Neuronal stem cell (in vitro differentiated cells): ENCODE measurements at regions not wholly inside any gene's neighbourhood (a gene's known extent, or its start where the extent isn't known, plus 50 kb on each side); places are given as distances from the start of the nearest gene placed in this dataset.

Experiments
- DNase-seq: peaks from one replicate; pipeline ENCODE4 v3.0.0-alpha.2; 2013; ENCODE audit warnings: low spot score
- H2AFZ ChIP-seq: one replicate; pipeline ENCODE4 v1.6.1; 2013; ENCODE audit warnings: mild to moderate bottlenecking, low read length, inconsistent platforms
- H2AK5ac ChIP-seq: 2 replicates; pipeline ENCODE4 v1.6.1; 2013; ENCODE audit warnings: low read depth, mild to moderate bottlenecking, inconsistent platforms, low read length, moderate library complexity, mixed read lengths
- H2BK120ac ChIP-seq: 2 replicates; pipeline ENCODE4 v1.6.1; 2013; ENCODE audit warnings: low read depth, mild to moderate bottlenecking, inconsistent platforms, low read length, moderate library complexity, mixed read lengths
- H2BK12ac ChIP-seq: one replicate; pipeline ENCODE4 v1.6.1; 2013; ENCODE audit warnings: low read length, inconsistent platforms
- H2BK15ac ChIP-seq: 2 replicates; pipeline ENCODE4 v1.6.1; 2013; ENCODE audit warnings: mild to moderate bottlenecking, low read length, inconsistent platforms, mixed read lengths
- H2BK5ac ChIP-seq: one replicate; pipeline ENCODE4 v1.6.1; 2013; ENCODE audit warnings: inconsistent platforms, mild to moderate bottlenecking, low read length, moderate library complexity
- H3K14ac ChIP-seq: one replicate; pipeline ENCODE4 v1.6.1; 2013; ENCODE audit warnings: low read length, inconsistent platforms
- H3K18ac ChIP-seq: 2 replicates; pipeline ENCODE4 v1.6.1; 2013; ENCODE audit warnings: low read length, inconsistent platforms
- H3K23ac ChIP-seq: 2 replicates; pipeline ENCODE4 v1.6.1; 2013; ENCODE audit warnings: low read depth, mild to moderate bottlenecking, mixed read lengths, low read length, inconsistent platforms; ENCODE audit not compliant: poor library complexity
- H3K27ac ChIP-seq: replicated peaks from 3 replicates; pipeline ENCODE4 v1.5.1; 2013; ENCODE audit warnings: low read length, inconsistent platforms
- H3K27me3 ChIP-seq, 3 experiments: 2 replicates each; pipeline ENCODE4 v1.6.1; 2013; ENCODE audit warnings: low read length in 3 of 3, mild to moderate bottlenecking in 2 of 3, inconsistent platforms in 1 of 3, low read depth in 1 of 3, mixed read lengths in 1 of 3, moderate library complexity in 1 of 3; ENCODE audit not compliant: control insufficient read depth in 3 of 3, insufficient read depth in 3 of 3
- H3K36me3 ChIP-seq, 2 donors: replicated peaks in 1 of 2; 2 replicates each; pipeline ENCODE4 v1.6.1; 2013; ENCODE audit warnings: low read length in 2 of 2; ENCODE audit not compliant: control insufficient read depth in 2 of 2, insufficient read depth in 2 of 2
- H3K4ac ChIP-seq: 2 replicates; pipeline ENCODE4 v1.6.1; 2013; ENCODE audit warnings: inconsistent platforms, mild to moderate bottlenecking, low read length, moderate library complexity
- H3K4me1 ChIP-seq, 2 donors: 1 replicate in 1 of 2; 2 replicates in 1 of 2; pipeline ENCODE4 v1.6.1; 2013; ENCODE audit warnings: low read length in 2 of 2, low read depth in 1 of 2; ENCODE audit not compliant: control insufficient read depth in 2 of 2, insufficient read depth in 1 of 2
- H3K4me2 ChIP-seq: one replicate; pipeline ENCODE4 v1.6.1; 2013; ENCODE audit warnings: mild to moderate bottlenecking, low read length, inconsistent platforms; ENCODE audit not compliant: insufficient read depth, poor library complexity, severe bottlenecking
- H3K4me3 ChIP-seq, 2 donors: 2 replicates each; pipeline ENCODE4 v1.5.1; 2013; ENCODE audit warnings: low read length in 2 of 2, mild to moderate bottlenecking in 2 of 2, inconsistent platforms in 1 of 2, moderate library complexity in 1 of 2
- H3K79me1 ChIP-seq: one replicate; pipeline ENCODE4 v1.6.1; 2013; ENCODE audit warnings: low read depth, mild to moderate bottlenecking, inconsistent platforms, low read length, moderate library complexity
- H3K9ac ChIP-seq: one replicate; pipeline ENCODE4 v1.6.1; 2013; ENCODE audit warnings: mild to moderate bottlenecking, low read depth, low read length, inconsistent platforms; ENCODE audit not compliant: poor library complexity
- H3K9me3 ChIP-seq, 2 donors: replicated peaks in 1 of 2; 2 replicates each; pipeline versions ENCODE3 to v1.6.1; 2013; ENCODE audit warnings: low read length in 2 of 2, mild to moderate bottlenecking in 2 of 2, inconsistent platforms in 1 of 2, low read depth in 1 of 2, mixed read lengths in 1 of 2, moderate library complexity in 1 of 2; ENCODE audit not compliant: control insufficient read depth in 2 of 2, insufficient read depth in 1 of 2
- H4K8ac ChIP-seq: one replicate; pipeline ENCODE4 v1.6.1; 2013; ENCODE audit warnings: low read depth, mild to moderate bottlenecking, inconsistent platforms, low read length, moderate library complexity
- H4K91ac ChIP-seq: one replicate; pipeline ENCODE4 v1.6.1; 2013; ENCODE audit warnings: low read length, low read depth, mild to moderate bottlenecking, inconsistent platforms; ENCODE audit not compliant: poor library complexity
- WGBS, 2 donors: extraction: QIAGEN DNeasy Blood & Tissue Kit; methylation state at CpG; one replicate each; pipeline ENCODE4 v1.1.7; 2013; ENCODE audit warnings: missing lambda C conversion rate in 2 of 2, mixed read lengths in 1 of 2; ENCODE audit not compliant: insufficient read length in 2 of 2, insufficient replicate concordance in 1 of 2; ENCODE audit errors: extremely low coverage in 2 of 2; 5-methylcytosine and 5-hydroxymethylcytosine counted together

GRCh38 chr7:119438315-119438714, 834.7 kb upstream of the KCND2 start:
- Histone ChIP-seq H3K23ac (no peak overlapping the region), H2BK15ac (no peak overlapping the region), H2BK12ac (no peak overlapping the region), H3K4me3 (no peak overlapping the region), H3K18ac (no peak overlapping the region), H3K14ac (no peak overlapping the region), H3K4me1 (no peaks in the 10 kb centered on the region), H2AFZ (no peak overlapping the region), H4K8ac (no peak overlapping the region), H3K79me1 (no peaks in the 10 kb centered on the region), H2BK5ac (no peak overlapping the region), H3K9me3 (peaks cover 0 to 2% of the 10 kb centered on the region in 2 donors), H3K9ac (no peak overlapping the region), H2AK5ac (no peak overlapping the region), H3K4me2 (no peak overlapping the region), H2BK120ac (no peak overlapping the region), H4K91ac (no peak overlapping the region), H3K36me3 (no peaks in the 10 kb centered on the region), H3K4ac (no peak overlapping the region), H3K27ac (no peak overlapping the region), H3K27me3 (no peaks in the 10 kb centered on the region)
- no peak for DNase-seq
- WGBS, 2 donors: no CpG with 5 or more reads among the region's 1 CpG

GRCh38 chr7:119439192-119439591, 833.8 kb upstream of the KCND2 start:
- no peaks in the 10 kb centered on the region for H3K27me3 ChIP-seq
- H3K4ac ChIP-seq: no peak overlapping the region
- H4K8ac ChIP-seq: no peak overlapping the region
- H3K9ac ChIP-seq: no peak overlapping the region
- no peak overlapping the region for H4K91ac ChIP-seq
- no peak overlapping the region for H2AFZ ChIP-seq
- no CpG with 5 or more reads among the region's 4 CpGs for WGBS, 2 donors
- H2BK120ac ChIP-seq: no peak overlapping the region
- H3K9me3 ChIP-seq: peaks cover 0 to 2% of the 10 kb centered on the region in 2 donors
- H3K4me2 ChIP-seq: no peak overlapping the region
- no peak overlapping the region for H2BK15ac ChIP-seq
- no peak overlapping the region for H3K27ac ChIP-seq
- no peak overlapping the region for H3K4me3 ChIP-seq
- H3K14ac ChIP-seq: no peak overlapping the region
- no peak overlapping the region for H3K23ac ChIP-seq
- H3K79me1 ChIP-seq: no peaks in the 10 kb centered on the region
- H2BK5ac ChIP-seq: no peak overlapping the region
- H2BK12ac ChIP-seq: no peak overlapping the region
- no peak overlapping the region for H2AK5ac ChIP-seq
- H3K4me1 ChIP-seq: no peaks in the 10 kb centered on the region
- no peak for DNase-seq
- no peak overlapping the region for H3K18ac ChIP-seq
- no peaks in the 10 kb centered on the region for H3K36me3 ChIP-seq

GRCh38 chr7:119452401-119452800, 820.6 kb upstream of the KCND2 start:
- no peak overlapping the region for H3K4me3 ChIP-seq
- no peak overlapping the region for H3K18ac ChIP-seq
- H3K79me1 ChIP-seq: no peaks in the 10 kb centered on the region
- H4K8ac ChIP-seq: no peak overlapping the region
- H3K23ac ChIP-seq: no peak overlapping the region
- no peak overlapping the region for H2BK12ac ChIP-seq
- H3K14ac ChIP-seq: no peak overlapping the region
- H2BK5ac ChIP-seq: no peak overlapping the region
- H3K4ac ChIP-seq: no peak overlapping the region
- no peaks in the 10 kb centered on the region for H3K36me3 ChIP-seq
- no peaks in the 10 kb centered on the region for H3K4me1 ChIP-seq
- no peak for DNase-seq
- no peak overlapping the region for H2BK120ac ChIP-seq
- no CpG with 5 or more reads among the region's 2 CpGs for WGBS, 2 donors
- H2AFZ ChIP-seq: no peak overlapping the region
- no peaks in the 10 kb centered on the region for H3K27me3 ChIP-seq
- no peak overlapping the region for H3K9ac ChIP-seq
- H4K91ac ChIP-seq: no peak overlapping the region
- no peak overlapping the region for H2BK15ac ChIP-seq
- H2AK5ac ChIP-seq: no peak overlapping the region
- no peak overlapping the region for H3K27ac ChIP-seq
- no peak overlapping the region for H3K4me2 ChIP-seq
- H3K9me3 ChIP-seq: no peaks in the 10 kb centered on the region

GRCh38 chr7:119465798-119466305, 807.1 kb upstream of the KCND2 start:
- H2BK12ac ChIP-seq: no peak overlapping the region
- H3K4me3 ChIP-seq: no peak overlapping the region
- no peaks in the 10 kb centered on the region for H3K27me3 ChIP-seq
- H3K23ac ChIP-seq: no peak overlapping the region
- H2AFZ ChIP-seq: no peak overlapping the region
- no peak overlapping the region for H4K91ac ChIP-seq
- no peak overlapping the region for H3K9ac ChIP-seq
- no peak overlapping the region for H4K8ac ChIP-seq
- H3K9me3 ChIP-seq: no peaks in the 10 kb centered on the region
- H2BK5ac ChIP-seq: no peak overlapping the region
- H3K14ac ChIP-seq: no peak overlapping the region
- no peak overlapping the region for H3K27ac ChIP-seq
- H3K18ac ChIP-seq: no peak overlapping the region
- H3K4me2 ChIP-seq: no peak overlapping the region
- no peak overlapping the region for H2BK15ac ChIP-seq
- H3K4me1 ChIP-seq: no peaks in the 10 kb centered on the region
- no peaks in the 10 kb centered on the region for H3K36me3 ChIP-seq
- DNase-seq: no peak
- H2AK5ac ChIP-seq: no peak overlapping the region
- no peak overlapping the region for H3K4ac ChIP-seq
- WGBS, 2 donors: no CpG with 5 or more reads among the region's 1 CpG
- H3K79me1 ChIP-seq: no peaks in the 10 kb centered on the region
- no peak overlapping the region for H2BK120ac ChIP-seq
